ENCODE measurements at regions not wholly inside any gene's neighbourhood (a gene's known extent, or its start where the extent isn't known, plus 50 kb on each side); places are given as distances from the start of the nearest gene placed in this dataset.

DNA sequence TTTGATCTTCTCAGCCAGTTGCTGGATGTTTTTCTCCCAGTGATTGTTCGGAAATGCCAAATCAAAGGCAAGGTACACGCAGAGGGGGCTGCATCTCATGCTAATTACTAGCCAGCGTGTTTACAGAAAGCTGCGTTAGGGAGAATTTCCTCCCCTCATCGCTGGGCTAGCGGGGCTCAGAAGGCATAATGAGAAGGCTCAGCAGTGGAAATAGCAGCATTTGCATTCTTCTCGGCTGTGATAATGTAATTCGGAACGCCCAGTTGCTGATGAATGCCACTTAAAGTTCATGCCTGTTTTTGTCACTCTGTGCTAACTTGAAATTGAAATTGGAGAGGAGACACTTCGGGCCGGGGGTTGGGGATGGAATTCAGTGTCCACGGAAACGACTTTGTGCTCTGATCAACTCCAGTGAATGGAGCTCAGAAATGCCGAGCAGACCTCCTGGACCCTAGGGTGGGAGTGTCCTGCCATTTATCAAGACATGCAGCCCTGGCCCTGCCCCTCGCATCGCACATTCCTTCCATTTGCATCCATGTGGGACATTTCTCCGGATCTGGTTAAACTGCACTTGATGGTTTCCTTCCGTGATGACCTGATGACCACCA, 313.4 kb upstream of the C1orf174 start:
- TF ChIP-seq, protein P1, sequence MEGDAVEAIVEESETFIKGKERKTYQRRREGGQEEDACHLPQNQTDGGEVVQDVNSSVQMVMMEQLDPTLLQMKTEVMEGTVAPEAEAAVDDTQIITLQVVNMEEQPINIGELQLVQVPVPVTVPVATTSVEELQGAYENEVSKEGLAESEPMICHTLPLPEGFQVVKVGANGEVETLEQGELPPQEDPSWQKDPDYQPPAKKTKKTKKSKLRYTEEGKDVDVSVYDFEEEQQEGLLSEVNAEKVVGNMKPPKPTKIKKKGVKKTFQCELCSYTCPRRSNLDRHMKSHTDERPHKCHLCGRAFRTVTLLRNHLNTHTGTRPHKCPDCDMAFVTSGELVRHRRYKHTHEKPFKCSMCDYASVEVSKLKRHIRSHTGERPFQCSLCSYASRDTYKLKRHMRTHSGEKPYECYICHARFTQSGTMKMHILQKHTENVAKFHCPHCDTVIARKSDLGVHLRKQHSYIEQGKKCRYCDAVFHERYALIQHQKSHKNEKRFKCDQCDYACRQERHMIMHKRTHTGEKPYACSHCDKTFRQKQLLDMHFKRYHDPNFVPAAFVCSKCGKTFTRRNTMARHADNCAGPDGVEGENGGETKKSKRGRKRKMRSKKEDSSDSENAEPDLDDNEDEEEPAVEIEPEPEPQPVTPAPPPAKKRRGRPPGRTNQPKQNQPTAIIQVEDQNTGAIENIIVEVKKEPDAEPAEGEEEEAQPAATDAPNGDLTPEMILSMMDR (IDR thresholded peaks at IDR 0.05): no peak
- TF ChIP-seq POLR2A (IDR thresholded peaks at IDR 0.05): no peak

Data from tibial nerve (tissue), 3 donors.